KMS-11 (cell line): ENCODE measurements at regions not wholly inside any gene's neighbourhood (a gene's known extent, or its start where the extent isn't known, plus 50 kb on each side); places are given as distances from the start of the nearest gene placed in this dataset.

ENCODE experiments used
- H2AFZ ChIP-seq: fragments of 200-600 bp; sonication (generic); 2 replicates; pipeline ENCODE4 v1.6.1; 2016; ENCODE audit warnings: antibody characterized with exemption, mixed run types, low read depth
- H3K27ac ChIP-seq: fragments of 200-600 bp; sonication (generic); 2 replicates; pipeline ENCODE4 v1.6.1; 2016; ENCODE audit warnings: mild to moderate bottlenecking, mixed run types
- H3K27me3 ChIP-seq: fragments of 200-600 bp; sonication (generic); 2 replicates; pipeline ENCODE4 v1.6.1; 2017; ENCODE audit warnings: mild to moderate bottlenecking, low read depth, mixed run types, moderate library complexity; ENCODE audit not compliant: insufficient read depth
- H3K36me3 ChIP-seq: fragments of 200-600 bp; sonication (generic); 2 replicates; pipeline ENCODE4 v1.6.1; 2017; ENCODE audit warnings: mild to moderate bottlenecking, mixed run types; ENCODE audit not compliant: insufficient read depth
- H3K4me1 ChIP-seq: fragments of 200-600 bp; sonication (generic); 2 replicates; pipeline ENCODE4 v1.6.1; 2016; ENCODE audit warnings: mild to moderate bottlenecking, low read depth, mixed run types; ENCODE audit not compliant: poor library complexity, severe bottlenecking
- H3K4me2 ChIP-seq: fragments of 200-600 bp; sonication (generic); 2 replicates; pipeline ENCODE4 v1.7.0; 2016; ENCODE audit warnings: mild to moderate bottlenecking, mixed run types
- H3K4me3 ChIP-seq: fragments of 200-600 bp; sonication (generic); IDR thresholded peaks from 2 replicates; pipeline ENCODE4 v1.6.1; 2017; ENCODE audit warnings: low read depth, low read length, mixed read lengths; ENCODE audit not compliant: insufficient read depth
- H3K79me2 ChIP-seq: fragments of 200-600 bp; sonication (generic); 2 replicates; pipeline ENCODE4 v1.6.1; 2016; ENCODE audit warnings: low read depth, mixed run types; ENCODE audit not compliant: insufficient read depth
- H3K9ac ChIP-seq: fragments of 200-600 bp; sonication (generic); 2 replicates; pipeline ENCODE4 v1.6.1; 2016; ENCODE audit warnings: mild to moderate bottlenecking, mixed run types
- H4K20me1 ChIP-seq: fragments of 200-600 bp; sonication (generic); 2 replicates; pipeline ENCODE4 v1.6.1; 2016; ENCODE audit warnings: mild to moderate bottlenecking, mixed run types; ENCODE audit not compliant: insufficient read depth
- TF ChIP-seq, protein P1 (sequence below): fragments of 200-600 bp; sonication (generic); conservative IDR thresholded peaks from 2 replicates; pipeline ENCODE4 v1.6.1; 2017; ENCODE audit warnings: low read depth, mild to moderate bottlenecking, antibody characterized with exemption, low read length, moderate library complexity, mixed read lengths

DNA sequence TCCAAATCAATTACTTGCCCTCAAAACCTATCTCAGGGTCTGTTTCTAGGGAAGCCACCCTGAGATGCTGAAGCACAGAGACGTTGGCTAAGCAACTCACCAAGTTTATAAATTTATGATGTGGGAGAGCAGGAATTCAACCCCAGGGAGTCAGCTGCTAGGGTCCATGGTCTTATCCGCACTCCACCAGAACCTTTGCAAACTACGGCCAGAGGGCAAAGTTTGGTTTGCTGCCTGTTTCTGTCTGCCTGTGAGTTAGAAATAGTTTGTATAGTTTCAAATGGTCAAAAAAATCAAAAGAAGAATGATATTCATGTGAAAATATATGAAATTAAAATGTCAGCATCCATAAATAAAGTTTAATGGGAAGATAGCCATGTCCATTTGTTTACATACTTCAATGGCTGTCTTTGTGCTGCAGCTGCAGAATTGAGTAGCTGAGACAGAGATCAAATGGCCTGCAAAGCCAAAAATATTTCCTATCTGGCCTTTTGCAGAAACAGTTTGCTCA, 83.7 kb upstream of the ZFP64 start:
- H3K79me2 ChIP-seq: no peaks in the 10 kb centered on the region
- TF ChIP-seq, protein P1, sequence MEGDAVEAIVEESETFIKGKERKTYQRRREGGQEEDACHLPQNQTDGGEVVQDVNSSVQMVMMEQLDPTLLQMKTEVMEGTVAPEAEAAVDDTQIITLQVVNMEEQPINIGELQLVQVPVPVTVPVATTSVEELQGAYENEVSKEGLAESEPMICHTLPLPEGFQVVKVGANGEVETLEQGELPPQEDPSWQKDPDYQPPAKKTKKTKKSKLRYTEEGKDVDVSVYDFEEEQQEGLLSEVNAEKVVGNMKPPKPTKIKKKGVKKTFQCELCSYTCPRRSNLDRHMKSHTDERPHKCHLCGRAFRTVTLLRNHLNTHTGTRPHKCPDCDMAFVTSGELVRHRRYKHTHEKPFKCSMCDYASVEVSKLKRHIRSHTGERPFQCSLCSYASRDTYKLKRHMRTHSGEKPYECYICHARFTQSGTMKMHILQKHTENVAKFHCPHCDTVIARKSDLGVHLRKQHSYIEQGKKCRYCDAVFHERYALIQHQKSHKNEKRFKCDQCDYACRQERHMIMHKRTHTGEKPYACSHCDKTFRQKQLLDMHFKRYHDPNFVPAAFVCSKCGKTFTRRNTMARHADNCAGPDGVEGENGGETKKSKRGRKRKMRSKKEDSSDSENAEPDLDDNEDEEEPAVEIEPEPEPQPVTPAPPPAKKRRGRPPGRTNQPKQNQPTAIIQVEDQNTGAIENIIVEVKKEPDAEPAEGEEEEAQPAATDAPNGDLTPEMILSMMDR: no peak
- H3K36me3 ChIP-seq: no peaks in the 10 kb centered on the region
- no peaks in the 10 kb centered on the region for H3K27me3 ChIP-seq
- no peak overlapping the region for H3K4me2 ChIP-seq
- H2AFZ ChIP-seq: no peak overlapping the region
- H4K20me1 ChIP-seq: no peaks in the 10 kb centered on the region
- no peak overlapping the region for H3K4me3 ChIP-seq
- no peak overlapping the region for H3K9ac ChIP-seq
- H3K27ac ChIP-seq: no peak overlapping the region
- H3K4me1 ChIP-seq: no peaks in the 10 kb centered on the region

DNA sequence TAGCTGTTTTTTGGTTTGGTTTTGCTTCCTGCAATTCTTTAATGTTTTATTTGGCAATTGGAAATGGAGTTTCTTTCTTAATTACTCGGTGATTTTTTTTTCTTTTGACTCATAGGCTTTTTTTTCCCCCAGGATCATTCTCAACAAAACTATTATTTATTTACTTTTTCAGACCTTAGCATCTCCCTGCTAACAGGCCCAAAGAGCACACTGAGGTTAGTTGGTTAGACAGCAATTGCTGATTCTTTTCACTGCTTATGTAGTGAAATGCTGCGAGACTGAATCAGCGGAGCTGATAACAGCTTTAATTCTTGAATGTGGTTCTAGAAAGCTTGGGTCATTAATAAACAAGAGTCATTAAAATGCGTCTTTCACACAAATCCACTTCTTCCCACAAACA, 79.1 kb upstream of the ZFP64 start:
- H3K79me2 ChIP-seq: no peaks in the 10 kb centered on the region
- H3K36me3 ChIP-seq: no peaks in the 10 kb centered on the region
- H3K27ac ChIP-seq: no peak overlapping the region
- TF ChIP-seq, protein P1: no peak
- H3K4me3 ChIP-seq: no peak overlapping the region
- no peak overlapping the region for H3K9ac ChIP-seq
- no peak overlapping the region for H3K4me2 ChIP-seq
- H2AFZ ChIP-seq: no peak overlapping the region
- no peaks in the 10 kb centered on the region for H3K4me1 ChIP-seq
- no peaks in the 10 kb centered on the region for H3K27me3 ChIP-seq
- H4K20me1 ChIP-seq: no peaks in the 10 kb centered on the region

DNA sequence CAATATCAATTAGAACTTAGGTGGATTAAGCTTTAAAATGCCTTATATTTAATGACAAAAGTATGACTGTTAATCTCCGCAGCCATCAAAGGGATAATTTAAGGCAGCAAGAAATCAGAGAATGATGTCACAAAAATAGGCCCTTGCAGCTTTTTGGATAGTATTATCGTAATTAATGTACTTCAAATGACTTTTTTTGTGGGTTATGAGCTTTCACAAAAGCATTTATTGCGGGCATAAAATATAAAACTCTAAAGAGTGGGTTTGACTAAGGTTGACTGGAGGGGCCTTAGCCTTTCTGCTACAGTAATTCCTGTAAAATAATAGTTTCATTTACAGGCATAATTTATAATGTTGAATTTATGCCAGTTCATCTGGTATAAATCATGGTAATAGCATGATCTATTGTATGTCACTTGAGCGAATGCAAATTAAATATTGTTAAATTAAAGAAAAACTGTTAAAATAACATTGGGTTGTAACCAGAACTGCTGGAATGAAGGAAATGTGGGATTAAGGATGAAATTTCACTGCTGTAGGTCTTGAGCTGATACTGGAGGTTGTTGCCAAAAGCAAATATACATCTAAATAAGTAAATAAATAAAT, 78.5 kb upstream of the ZFP64 start:
- H3K36me3 ChIP-seq: no peaks in the 10 kb centered on the region
- no peak overlapping the region for H2AFZ ChIP-seq
- no peak overlapping the region for H3K4me3 ChIP-seq
- no peaks in the 10 kb centered on the region for H3K4me1 ChIP-seq
- no peak overlapping the region for H3K27ac ChIP-seq
- H4K20me1 ChIP-seq: no peaks in the 10 kb centered on the region
- no peak overlapping the region for H3K9ac ChIP-seq
- H3K79me2 ChIP-seq: no peaks in the 10 kb centered on the region
- no peak overlapping the region for H3K4me2 ChIP-seq
- TF ChIP-seq, protein P1: no peak
- H3K27me3 ChIP-seq: no peaks in the 10 kb centered on the region

DNA sequence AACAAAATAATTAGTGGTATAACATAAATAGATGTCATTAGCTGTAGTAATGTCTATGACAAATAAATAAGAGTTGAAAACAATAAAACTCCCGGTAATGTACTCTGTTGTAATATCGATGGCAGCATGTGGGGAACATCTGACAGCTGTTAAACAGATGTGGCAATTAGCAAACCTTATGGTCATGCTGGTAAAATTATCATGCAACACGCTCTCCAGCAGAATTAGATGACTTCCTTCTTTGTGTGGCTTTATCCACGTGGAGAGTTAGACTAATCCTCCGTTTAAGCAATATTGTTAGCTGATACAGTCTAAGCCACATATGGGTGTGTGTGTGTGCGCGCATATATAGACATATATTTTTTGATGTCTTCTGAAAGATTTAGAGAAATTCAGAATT, 77.7 kb upstream of the ZFP64 start:
- H3K9ac ChIP-seq: no peak overlapping the region
- TF ChIP-seq, protein P1: no peak
- H3K4me2 ChIP-seq: no peak overlapping the region
- no peak overlapping the region for H3K4me3 ChIP-seq
- no peaks in the 10 kb centered on the region for H3K79me2 ChIP-seq
- H3K27ac ChIP-seq: no peak overlapping the region
- H3K27me3 ChIP-seq: no peaks in the 10 kb centered on the region
- no peak overlapping the region for H2AFZ ChIP-seq
- H3K36me3 ChIP-seq: no peaks in the 10 kb centered on the region
- H4K20me1 ChIP-seq: no peaks in the 10 kb centered on the region
- no peaks in the 10 kb centered on the region for H3K4me1 ChIP-seq
